IPS DF 19.7 (cell line): ENCODE measurements at regions not wholly inside any gene's neighbourhood (a gene's known extent, or its start where the extent isn't known, plus 50 kb on each side); places are given as distances from the start of the nearest gene placed in this dataset.
"Not testable (repeated sequence)": the region's sequence is repeated elsewhere in the genome, so short reads cannot be mapped to it uniquely, and the experiment has no call there.

ENCODE experiments used
- DNase-seq: peaks from one replicate; pipeline ENCODE4 v3.0.0-alpha.2; 2013; ENCODE audit warnings: low read depth, low spot score

GRCh38 chr15:66963710-66964109 lies 101.7 kb upstream of the SMAD3 start:
- no peak for DNase-seq

- no peak for DNase-seq
These were observed 101.2 kb upstream of the SMAD3 start for GRCh38 chr15:66964111-66964738.

GRCh38 chr15:66964791-66965190 lies 100.6 kb upstream of the SMAD3 start:
- no peak for DNase-seq

- DNase-seq, result no peak
These were observed 100.1 kb upstream of the SMAD3 start for GRCh38 chr15:66965201-66965900.

- no peak for DNase-seq
These were observed 99.1 kb upstream of the SMAD3 start for GRCh38 chr15:66966256-66966655.

GRCh38 chr15:66968806-66969596 lies 96.4 kb upstream of the SMAD3 start:
- no peak for DNase-seq

- DNase-seq, result not testable (repeated sequence)
These were observed 91.3 kb upstream of the SMAD3 start for GRCh38 chr15:66974131-66974530.

GRCh38 chr15:66976106-66976640 lies 89.2 kb upstream of the SMAD3 start:
- not testable (repeated sequence) for DNase-seq

- DNase-seq, result not testable (repeated sequence)
These were observed 85.1 kb upstream of the SMAD3 start for GRCh38 chr15:66980326-66980725.

- DNase-seq, result no peak
These were observed 83.6 kb upstream of the SMAD3 start for GRCh38 chr15:66981771-66982170.

- DNase-seq, result no peak
These were observed 83.2 kb upstream of the SMAD3 start for GRCh38 chr15:66982250-66982649.

- no peak for DNase-seq
These were observed 82.6 kb upstream of the SMAD3 start for GRCh38 chr15:66982816-66983215.

- no peak for DNase-seq
These were observed 79.7 kb upstream of the SMAD3 start for GRCh38 chr15:66985653-66986052.

- DNase-seq, result no peak
These were observed 78.5 kb upstream of the SMAD3 start for GRCh38 chr15:66986951-66987350.

GRCh38 chr15:66993090-66993489 lies 72.3 kb upstream of the SMAD3 start:
- DNase-seq, result no peak

GRCh38 chr15:66993874-66994696 lies 71.3 kb upstream of the SMAD3 start:
- no peak for DNase-seq

- no peak for DNase-seq
These were observed 70.3 kb upstream of the SMAD3 start for GRCh38 chr15:66994927-66995656.

GRCh38 chr15:66996094-66996493 lies 69.3 kb upstream of the SMAD3 start:
- no peak for DNase-seq

GRCh38 chr15:66997212-66997611 lies 68.2 kb upstream of the SMAD3 start:
- DNase-seq, result no peak

- DNase-seq, result not testable (repeated sequence)
These were observed 67.2 kb upstream of the SMAD3 start for GRCh38 chr15:66998234-66998633.
